GM19238 (cell line): ENCODE measurements at regions not wholly inside any gene's neighbourhood (a gene's known extent, or its start where the extent isn't known, plus 50 kb on each side); places are given as distances from the start of the nearest gene placed in this dataset.

Experiments
- DNase-seq: peaks from one replicate; pipeline ENCODE4 v3.0.0; 2011; ENCODE audit warnings: low spot score; ENCODE audit not compliant: insufficient read length

- no peak for DNase-seq
These were observed 67.5 kb downstream of the TMX1 start for GRCh38 chr14:51307551-51307950.

GRCh38 chr14:51308866-51309265 is 68.8 kb downstream of the TMX1 start:
- no peak for DNase-seq

GRCh38 chr14:51310505-51310944 is 70.5 kb downstream of the TMX1 start:
- DNase-seq: no peak

GRCh38 chr14:51314321-51315015 is 74.4 kb downstream of the TMX1 start:
- DNase-seq: no peak

- no peak for DNase-seq
These were observed 77.3 kb downstream of the TMX1 start for GRCh38 chr14:51317373-51317772.

GRCh38 chr14:51318813-51319597 is 79.0 kb downstream of the TMX1 start:
- no peak for DNase-seq

- DNase-seq: no peak
These were observed 81.0 kb downstream of the TMX1 start for GRCh38 chr14:51321036-51321435.

- no peak for DNase-seq
These were observed 83.4 kb downstream of the TMX1 start for GRCh38 chr14:51323492-51323891.

GRCh38 chr14:51327376-51327775 is 87.3 kb downstream of the TMX1 start:
- DNase-seq: no peak

- no peak for DNase-seq
These were observed 88.2 kb downstream of the TMX1 start for GRCh38 chr14:51328064-51328771.

GRCh38 chr14:51328772-51329353 is 88.8 kb downstream of the TMX1 start:
- DNase-seq: no peak

- DNase-seq: no peak
These were observed 91.7 kb downstream of the TMX1 start for GRCh38 chr14:51331486-51332367.

GRCh38 chr14:51333299-51333698 is 93.3 kb downstream of the TMX1 start:
- DNase-seq: no peak

- DNase-seq: no peak
These were observed 94.0 kb downstream of the TMX1 start for GRCh38 chr14:51333901-51334521.

- no peak for DNase-seq
These were observed 94.5 kb downstream of the TMX1 start for GRCh38 chr14:51334566-51334965.

GRCh38 chr14:51335531-51335930 is 95.5 kb downstream of the TMX1 start:
- DNase-seq: no peak

- no peak for DNase-seq
These were observed 96.1 kb downstream of the TMX1 start for GRCh38 chr14:51335961-51336723.

- DNase-seq: no peak
These were observed 96.7 kb downstream of the TMX1 start for GRCh38 chr14:51336734-51337133.

GRCh38 chr14:51337520-51337919 is 97.5 kb downstream of the TMX1 start:
- no peak for DNase-seq

GRCh38 chr14:51341338-51341737 is 101.3 kb downstream of the TMX1 start:
- DNase-seq: no peak
